HG03442 (cell line): ENCODE measurements at regions not wholly inside any gene's neighbourhood (a gene's known extent, or its start where the extent isn't known, plus 50 kb on each side); places are given as distances from the start of the nearest gene placed in this dataset.

Experiments
- ATAC-seq: cut with Tn5 transposase; IDR thresholded peaks from one replicate; pipeline ENCODE4 v1.9.1; 2021; ENCODE audit warnings: mild to moderate bottlenecking, moderate library complexity; ENCODE audit not compliant: unreplicated experiment

GRCh38 chr5:10077791-10078545 is 171.7 kb downstream of the ATPSCKMT start:
- ATAC-seq: no peak

GRCh38 chr5:10073441-10074104 is 176.1 kb downstream of the ATPSCKMT start:
- ATAC-seq: no peak

- ATAC-seq: no peak
Observed at GRCh38 chr5:10069637-10070313, 179.9 kb downstream of the ATPSCKMT start.

GRCh38 chr5:10065428-10066000 is 184.2 kb downstream of the ATPSCKMT start:
- no peak for ATAC-seq

- no peak for ATAC-seq
Observed at GRCh38 chr5:10064546-10065195, 185.0 kb downstream of the ATPSCKMT start.

- ATAC-seq: no peak
Observed at GRCh38 chr5:10063997-10064396, 185.7 kb downstream of the ATPSCKMT start.

- no peak for ATAC-seq
Observed at GRCh38 chr5:10059980-10060379, 189.7 kb downstream of the ATPSCKMT start.

GRCh38 chr5:10059556-10059955 is 190.1 kb downstream of the ATPSCKMT start:
- ATAC-seq: no peak

GRCh38 chr5:10057356-10057755 is 192.3 kb downstream of the ATPSCKMT start:
- ATAC-seq: no peak

GRCh38 chr5:10056228-10056760 is 193.4 kb downstream of the ATPSCKMT start:
- ATAC-seq: no peak

GRCh38 chr5:10049858-10050455 is 199.7 kb downstream of the ATPSCKMT start:
- no peak for ATAC-seq

GRCh38 chr5:10046676-10047075 is 203.0 kb downstream of the ATPSCKMT start:
- no peak for ATAC-seq

GRCh38 chr5:10045376-10045775 is 204.3 kb downstream of the ATPSCKMT start:
- ATAC-seq: no peak

- ATAC-seq: no peak
Observed at GRCh38 chr5:10036136-10036815, 213.4 kb downstream of the ATPSCKMT start.

- no peak for ATAC-seq
Observed at GRCh38 chr5:10034001-10034400, 215.7 kb downstream of the ATPSCKMT start.

- no peak for ATAC-seq
Observed at GRCh38 chr5:10031817-10032216, 217.9 kb downstream of the ATPSCKMT start.

- no peak for ATAC-seq
Observed at GRCh38 chr5:10030219-10030831, 219.4 kb downstream of the ATPSCKMT start.

GRCh38 chr5:10023494-10023893 is 226.2 kb downstream of the ATPSCKMT start:
- no peak for ATAC-seq

GRCh38 chr5:10021248-10021647 is 228.4 kb downstream of the ATPSCKMT start:
- no peak for ATAC-seq
